GM12891 (cell line): ENCODE measurements at regions not wholly inside any gene's neighbourhood (a gene's known extent, or its start where the extent isn't known, plus 50 kb on each side); places are given as distances from the start of the nearest gene placed in this dataset.
"Not testable (repeated sequence)": the region's sequence is repeated elsewhere in the genome, so short reads cannot be mapped to it uniquely, and the experiment has no call there.

Source experiments
- DNase-seq: peaks from one replicate; pipeline ENCODE4 v3.0.0; 2011; ENCODE audit warnings: low spot score; ENCODE audit not compliant: insufficient read length
- FAIRE-seq: peaks from 2 replicates; lab custom pipeline; 2011; peaks lifted over from hg19 to GRCh38; lab: Jason Lieb, UNC
- PAX5 ChIP-seq: IDR thresholded peaks from 2 replicates; pipeline ENCODE4 v1.6.1; 2011; ENCODE audit warnings: low read length, moderate library complexity, mild to moderate bottlenecking; ENCODE audit not compliant: insufficient read depth, severe bottlenecking
- POLR2A ChIP-seq: IDR thresholded peaks from 2 replicates; pipeline ENCODE4 v1.6.1; 2011; ENCODE audit warnings: low read depth, low read length, control low read depth
- POLR2AphosphoS5 ChIP-seq: IDR thresholded peaks from 2 replicates; pipeline ENCODE4 v1.6.1; 2011; ENCODE audit warnings: low read depth, low read length, control low read depth
- POU2F2 ChIP-seq: IDR thresholded peaks from 2 replicates; pipeline ENCODE4 v1.6.1; 2011; ENCODE audit warnings: low read depth, mild to moderate bottlenecking, control low read depth, low read length, moderate library complexity
- SPI1 ChIP-seq: IDR thresholded peaks from 2 replicates; pipeline ENCODE4 v1.6.1; 2011; ENCODE audit warnings: low read depth, low read length, control low read depth
- TAF1 ChIP-seq: IDR thresholded peaks from 2 replicates; pipeline ENCODE4 v1.6.1; 2011; ENCODE audit warnings: low read depth, low read length, control low read depth

DNA sequence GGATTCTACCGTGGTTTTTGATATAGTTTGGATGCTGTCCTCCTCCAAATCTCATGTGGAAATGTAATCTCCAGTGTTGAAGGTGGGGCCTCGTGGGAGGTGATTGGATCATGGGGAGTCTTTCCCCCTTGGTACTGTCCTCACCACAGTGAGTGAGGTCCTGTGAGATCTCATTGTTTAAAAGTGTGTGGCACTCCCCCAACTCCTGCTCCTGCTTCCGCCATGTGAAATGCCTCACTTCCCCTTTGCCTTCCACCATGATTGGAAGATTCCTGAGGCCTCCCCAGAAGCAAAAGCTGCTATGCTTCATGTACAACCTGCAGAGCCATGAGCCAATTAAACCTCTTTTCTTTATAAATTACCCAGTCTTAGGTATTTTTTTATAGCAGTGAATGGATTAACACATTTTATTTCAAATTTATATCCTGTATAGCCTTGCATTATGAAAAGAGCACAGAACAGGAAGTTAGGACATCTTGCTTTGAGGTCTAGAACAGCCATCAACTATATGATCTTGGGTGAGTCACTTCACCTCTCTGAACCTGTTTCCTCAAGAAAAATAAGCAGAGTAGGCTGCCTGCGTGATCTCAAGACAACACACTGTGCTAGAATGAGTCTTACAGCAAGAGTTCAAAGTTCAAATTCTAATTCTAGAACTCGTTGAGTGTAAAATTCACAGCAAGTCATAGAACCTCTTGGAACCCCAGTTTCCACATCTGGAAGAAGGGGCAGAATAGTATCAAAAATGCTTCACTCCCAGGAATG is 160.9 kb upstream of the EEA1 start:
- FAIRE-seq (no peak), DNase-seq (no peak)

GRCh38 chr12:93090731-93091172 is 161.7 kb upstream of the EEA1 start:
- TF ChIP-seq PAX5 (no peak), SPI1 (no peak), POU2F2 (no peak), POLR2AphosphoS5 (no peak), TAF1 (no peak), POLR2A (no peak)
- no peak for FAIRE-seq
- DNase-seq = no peak

More for the DNA sequence above, 160.9 kb upstream of the EEA1 start:
- TF ChIP-seq PAX5 = no peak
- TF ChIP-seq POLR2AphosphoS5 = no peak
- TF ChIP-seq SPI1 = 0 out of 2 replicates have a peak, but pooled peaks have one; percentile 0
- no peak for TF ChIP-seq POLR2A

DNA sequence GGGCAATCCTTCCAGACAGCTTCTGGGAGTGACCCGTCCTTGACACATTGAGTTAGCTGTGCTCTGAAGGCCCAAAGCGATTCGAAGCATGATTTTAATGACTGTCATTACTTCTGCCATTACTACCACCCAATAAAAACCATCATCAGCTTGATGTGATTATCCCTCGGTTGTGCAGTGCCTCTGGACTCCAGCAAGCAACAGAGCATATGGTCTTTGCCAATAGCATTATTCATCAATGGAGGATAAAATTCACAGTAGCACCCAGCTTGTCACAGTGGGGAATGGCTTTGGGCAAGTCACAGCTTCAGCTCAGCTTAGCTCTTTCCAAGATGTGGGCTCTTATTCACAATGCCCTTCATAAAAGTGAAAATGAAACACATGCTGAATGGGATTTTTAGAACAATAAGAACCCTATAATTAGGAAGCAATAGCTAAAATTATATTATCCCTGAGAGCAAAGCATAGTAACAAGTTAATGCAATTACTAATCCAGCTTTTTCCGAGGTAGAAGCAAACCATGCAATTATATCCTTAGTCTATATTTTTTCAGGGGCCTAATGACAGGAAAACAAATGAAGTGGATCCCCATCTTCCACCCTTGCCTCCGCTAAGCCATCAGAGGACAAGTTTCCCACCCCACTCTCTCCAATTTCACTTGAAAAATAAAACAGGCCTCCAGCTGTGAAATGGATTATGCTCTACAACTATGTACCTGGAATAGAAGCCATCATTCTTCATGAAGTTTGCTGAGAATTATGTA is 163.0 kb upstream of the EEA1 start:
- no peak for DNase-seq
- TF ChIP-seq POU2F2 = no peak
- TF ChIP-seq SPI1 = no peak
- no peak for TF ChIP-seq POLR2AphosphoS5
- no peak for TF ChIP-seq PAX5
- TF ChIP-seq POLR2A = no peak
- no peak for TF ChIP-seq TAF1

GRCh38 chr12:93092649-93092945 is 163.5 kb upstream of the EEA1 start:
- TF ChIP-seq PAX5 (no peak), TAF1 (no peak), POLR2AphosphoS5 (no peak), SPI1 (no peak), POU2F2 (no peak), POLR2A (no peak)
- DNase-seq (no peak), FAIRE-seq (no peak)

More for the DNA sequence above, 163.0 kb upstream of the EEA1 start:
- no peak for FAIRE-seq

DNA sequence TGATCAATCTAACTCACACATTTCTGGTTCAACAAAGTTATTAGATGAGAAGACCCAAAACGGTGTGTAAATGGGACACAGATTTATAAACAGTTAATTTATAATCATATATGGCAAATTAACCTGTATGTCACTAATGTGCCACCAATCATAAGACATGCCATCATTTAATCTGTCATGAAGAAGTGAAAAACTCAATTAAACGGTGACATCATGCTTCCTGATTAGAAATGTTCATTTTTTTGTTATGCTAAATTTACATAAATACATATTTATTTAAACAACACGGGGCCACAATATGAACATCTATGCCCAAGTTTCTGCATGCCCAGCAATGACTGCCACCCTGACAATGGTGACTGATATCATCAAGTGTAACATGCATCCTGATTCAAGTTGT is 164.1 kb upstream of the EEA1 start:
- no peak for TF ChIP-seq POLR2A
- TF ChIP-seq TAF1 = no peak
- no peak for TF ChIP-seq POLR2AphosphoS5
- no peak for TF ChIP-seq POU2F2
- TF ChIP-seq SPI1 = no peak
- no peak for TF ChIP-seq PAX5
- DNase-seq (no peak), FAIRE-seq (no peak)

DNA sequence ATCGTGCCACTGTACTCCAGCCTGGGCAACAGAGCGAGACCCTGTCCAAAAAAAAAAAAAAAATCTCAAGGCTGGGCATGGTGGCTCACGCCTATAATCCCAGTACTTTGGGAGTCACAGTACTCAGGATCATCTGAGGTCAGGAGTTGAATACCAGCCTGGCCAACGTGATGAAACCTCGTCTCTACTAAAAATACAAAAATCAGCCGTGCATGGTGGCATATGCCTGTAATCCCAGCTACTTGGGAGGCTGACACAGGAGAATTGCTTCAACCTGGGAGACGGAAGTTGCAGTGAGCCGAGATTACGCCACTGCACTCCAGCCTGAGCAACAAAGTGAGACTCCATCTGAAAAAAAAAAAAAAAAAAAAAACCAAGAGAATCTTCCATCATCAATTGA is 165.1 kb upstream of the EEA1 start:
- DNase-seq, FAIRE-seq: not testable (repeated sequence)

- peak; percentile 50 for FAIRE-seq
- no peak for TF ChIP-seq TAF1
- peak; percentile 47; the same call in 1 of the 2 replicates for TF ChIP-seq POLR2A
- peak; percentile 80 for TF ChIP-seq POU2F2
- no peak; the same call in 1 of the 2 replicates for TF ChIP-seq POLR2AphosphoS5
- no peak for TF ChIP-seq SPI1
- peak; percentile 37 for TF ChIP-seq PAX5
- DNase-seq = no peak
Observed at GRCh38 chr12:93094988-93095737, 166.1 kb upstream of the EEA1 start.

DNA sequence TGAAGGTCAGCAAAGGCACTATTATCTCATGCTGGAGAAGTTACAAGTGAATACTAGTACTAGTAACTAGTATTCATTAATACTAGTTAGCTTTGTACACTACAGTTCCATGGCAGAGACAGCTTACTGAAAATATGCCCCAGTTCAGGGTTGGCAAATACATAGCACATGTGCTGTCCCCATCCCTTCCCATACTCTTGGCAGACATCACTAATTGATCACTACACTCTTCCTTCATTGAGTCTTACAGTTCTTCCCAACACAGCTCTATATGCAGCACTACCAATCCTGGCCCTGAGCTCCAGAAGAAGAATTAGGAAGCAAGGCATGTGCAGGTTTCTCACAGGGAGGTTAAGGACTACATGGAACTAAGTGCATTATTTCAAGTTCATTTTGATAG is 168.3 kb upstream of the EEA1 start:
- DNase-seq = no peak
- no peak for FAIRE-seq
- TF ChIP-seq PAX5 = no peak
- TF ChIP-seq POLR2AphosphoS5 = no peak
- TF ChIP-seq TAF1 = no peak
- TF ChIP-seq POU2F2 = no peak
- TF ChIP-seq SPI1 = no peak
- no peak for TF ChIP-seq POLR2A

- peak; percentile 18 for DNase-seq
- FAIRE-seq = peak; percentile 85
- TF ChIP-seq PAX5 = no peak
- TF ChIP-seq POU2F2 = no peak
- peak; percentile 87 for TF ChIP-seq SPI1
Observed at GRCh38 chr12:93098077-93098476, 169.0 kb upstream of the EEA1 start.
